ENCODE measurements at regions not wholly inside any gene's neighbourhood (a gene's known extent, or its start where the extent isn't known, plus 50 kb on each side); places are given as distances from the start of the nearest gene placed in this dataset.

- Mint-ChIP-seq H3K9me3 (peaks cover 0 to 7% (median 0%) of the 10 kb centered on the region in 7 donors), H3K4me1 (peaks cover 8% of the 10 kb centered on the region), H3K27me3 (ENCODE audit: low read depth in 3 of 3) (peaks cover 3 to 7% (median 3%) of the 10 kb centered on the region in 3 donors), H3K4me3 (no peak overlapping the region), H3K27ac (no peak overlapping the region), H3K36me3 (no peaks in the 10 kb centered on the region)
- TF ChIP-seq CTCF (IDR thresholded peaks at IDR 0.05), result no peak
- Histone ChIP-seq H4K20me1 (ENCODE audit: insufficient read depth, low read length) (no peaks in the 10 kb centered on the region), H3K9ac (ENCODE audit: insufficient read depth, low read length, poor library complexity, severe bottlenecking) (no peak overlapping the region), H3K27me3 (ENCODE audit: control insufficient read depth in 2 of 2, insufficient read depth in 2 of 2, low read length in 2 of 2) (no peaks in the 10 kb centered on the region), H3K36me3 (replicated peaks in 1 of 2; ENCODE audit: control insufficient read depth in 1 of 2, insufficient read depth in 2 of 2, low read length in 2 of 2) (no peaks in the 10 kb centered on the region), H3K4me1 (ENCODE audit: control insufficient read depth in 1 of 2, insufficient read depth in 2 of 2, low read length in 2 of 2) (peaks cover 6 to 7% of the 10 kb centered on the region in 2 donors), H3K79me2 (ENCODE audit: insufficient read depth, low read length) (no peaks in the 10 kb centered on the region), H3K9me3 (replicated peaks in 1 of 2; ENCODE audit: control insufficient read depth in 1 of 2, insufficient read depth in 1 of 2, low read length in 2 of 2) (no peaks in the 10 kb centered on the region), H2AFZ (ENCODE audit: insufficient read depth, low read depth, low read length, poor library complexity, severe bottlenecking) (no peak overlapping the region), H3K4me2 (replicated peaks; ENCODE audit: extremely low read depth, low read length, poor library complexity, severe bottlenecking) (no peak overlapping the region), H3K4me3 (replicated peaks in 1 of 3; ENCODE audit: low read depth in 2 of 3, low read length in 3 of 3) (no peak overlapping the region), H3K27ac (ENCODE audit: low read depth in 1 of 2, low read length in 2 of 2) (no peak overlapping the region)
- no CpG with 5 or more reads among the region's 2 CpGs for WGBS (ENCODE audit: insufficient coverage)
- no peak for DNase-seq
- intact Hi-C loops (cut with micrococcal nuclease), result no loop called here
These were observed 98.5 kb upstream of the HIVEP3 start for GRCh38 chr1:42017259-42017658.

GRCh38 chr1:42014823-42015222, 96.1 kb upstream of the HIVEP3 start:
- Histone ChIP-seq H3K9ac (ENCODE audit: insufficient read depth, low read length, poor library complexity, severe bottlenecking) (no peak overlapping the region), H3K79me2 (ENCODE audit: insufficient read depth, low read length) (no peaks in the 10 kb centered on the region), H3K36me3 (replicated peaks in 1 of 2; ENCODE audit: control insufficient read depth in 1 of 2, insufficient read depth in 2 of 2, low read length in 2 of 2) (no peaks in the 10 kb centered on the region), H4K20me1 (ENCODE audit: insufficient read depth, low read length) (no peaks in the 10 kb centered on the region), H3K27ac (ENCODE audit: low read depth in 1 of 2, low read length in 2 of 2) (no peak overlapping the region), H3K4me2 (replicated peaks; ENCODE audit: extremely low read depth, low read length, poor library complexity, severe bottlenecking) (no peak overlapping the region), H3K4me3 (replicated peaks in 1 of 3; ENCODE audit: low read depth in 2 of 3, low read length in 3 of 3) (no peak overlapping the region), H3K27me3 (ENCODE audit: control insufficient read depth in 2 of 2, insufficient read depth in 2 of 2, low read length in 2 of 2) (no peaks in the 10 kb centered on the region), H2AFZ (ENCODE audit: insufficient read depth, low read depth, low read length, poor library complexity, severe bottlenecking) (no peak overlapping the region), H3K4me1 (ENCODE audit: control insufficient read depth in 1 of 2, insufficient read depth in 2 of 2, low read length in 2 of 2) (peaks cover 6 to 7% of the 10 kb centered on the region in 2 donors), H3K9me3 (replicated peaks in 1 of 2; ENCODE audit: control insufficient read depth in 1 of 2, insufficient read depth in 1 of 2, low read length in 2 of 2) (no peaks in the 10 kb centered on the region)
- no peak for DNase-seq
- 100% methylated on average over 1 of the region's 3 CpGs for WGBS (ENCODE audit: insufficient coverage)
- Mint-ChIP-seq H3K4me3 (no peak overlapping the region), H3K9me3 (peaks cover 0 to 7% (median 0%) of the 10 kb centered on the region in 7 donors), H3K4me1 (peaks cover 8% of the 10 kb centered on the region), H3K27ac (no peak overlapping the region), H3K27me3 (ENCODE audit: low read depth in 3 of 3) (peaks cover 0 to 8% (median 1%) of the 10 kb centered on the region in 3 donors), H3K36me3 (no peaks in the 10 kb centered on the region)
- TF ChIP-seq CTCF (IDR thresholded peaks at IDR 0.05), result no peak
- intact Hi-C loops (cut with micrococcal nuclease), result no loop called here

Measured in CD14-positive monocyte (primary cell).